OCI-LY7 (cell line): ENCODE measurements at regions not wholly inside any gene's neighbourhood (a gene's known extent, or its start where the extent isn't known, plus 50 kb on each side); places are given as distances from the start of the nearest gene placed in this dataset.

ENCODE experiments used
- BruUV-seq: library from RNA; stranded (reverse); fragments of 400-500 nt; replicated peaks from 2 replicates; lab custom pipeline; 2021; lab: Mats Ljungman, UMichigan
- CTCF ChIA-PET: fragments of 300-600 bp; sonication (Branson Sonifier 250); formaldehyde crosslinking; loops from one replicate; lab custom pipeline; 2022; ENCODE audit warnings: antibody characterized with exemption; ENCODE audit not compliant: unreplicated experiment; lab: Charles Lee
- POLR2A ChIA-PET: fragments of 300-600 bp; sonication (Branson Sonifier 250); formaldehyde crosslinking; loops from one replicate; lab custom pipeline; 2022; ENCODE audit warnings: antibody characterized with exemption; lab: Charles Lee
- DNase-seq: peaks from one replicate; pipeline ENCODE4 v3.0.0-alpha.2; 2015; ENCODE audit warnings: low spot score
- H2AFZ ChIP-seq: fragments of 200-600 bp; sonication (generic), shearing (Covaris generic); 2 replicates; pipeline ENCODE4 v1.6.1; 2014; ENCODE audit warnings: mild to moderate bottlenecking, antibody characterized with exemption, low read length, moderate library complexity
- H3K27ac ChIP-seq: fragments of 200-600 bp; sonication (generic); 2 replicates; pipeline ENCODE4 v1.5.1; 2014; ENCODE audit warnings: mixed run types, low read depth, mild to moderate bottlenecking, moderate library complexity, low read length, inconsistent platforms; ENCODE audit not compliant: poor library complexity, severe bottlenecking
- H3K36me3 ChIP-seq: fragments of 200-600 bp; sonication (generic); 2 replicates; pipeline ENCODE4 v1.6.1; 2014; ENCODE audit warnings: mild to moderate bottlenecking, antibody characterized with exemption, low read length, moderate library complexity, mixed read lengths; ENCODE audit not compliant: insufficient read depth
- H3K4me1 ChIP-seq: fragments of 200-600 bp; sonication (generic); 2 replicates; pipeline ENCODE4 v1.5.1; 2014; ENCODE audit warnings: mild to moderate bottlenecking, low read length; ENCODE audit not compliant: insufficient read depth, poor library complexity, severe bottlenecking
- H3K4me2 ChIP-seq: fragments of 200-600 bp; sonication (generic); 2 replicates; pipeline ENCODE4 v1.6.1; 2014; ENCODE audit warnings: mild to moderate bottlenecking, low read length
- H3K4me3 ChIP-seq: fragments of 200-600 bp; sonication (generic); 2 replicates; pipeline ENCODE4 v1.5.1; 2014; ENCODE audit warnings: mild to moderate bottlenecking, low read depth, low read length; ENCODE audit not compliant: poor library complexity, severe bottlenecking
- H3K79me2 ChIP-seq: fragments of 200-600 bp; sonication (generic); 2 replicates; pipeline ENCODE4 v1.6.1; 2016; ENCODE audit warnings: low read depth, mild to moderate bottlenecking, low read length, moderate library complexity, mixed read lengths; ENCODE audit not compliant: insufficient read depth
- H3K9me2 ChIP-seq: fragments of 200-600 bp; sonication (generic); 2 replicates; pipeline ENCODE4 v1.6.1; 2016; ENCODE audit warnings: mild to moderate bottlenecking, low read length, mixed read lengths; ENCODE audit not compliant: insufficient read depth
- H3K9me3 ChIP-seq: fragments of 200-600 bp; sonication (generic); 2 replicates; pipeline ENCODE4 v1.6.1; 2014; ENCODE audit warnings: mild to moderate bottlenecking, mixed run types, low read length, mixed read lengths
- H4K20me1 ChIP-seq: fragments of 200-600 bp; sonication (generic); 2 replicates; pipeline ENCODE4 v1.6.1; 2014; ENCODE audit warnings: mild to moderate bottlenecking, antibody characterized with exemption, low read length, moderate library complexity, mixed read lengths; ENCODE audit not compliant: insufficient read depth
- EZH2phosphoT487 ChIP-seq: fragments of 200-600 bp; sonication (generic); IDR thresholded peaks from 2 replicates; pipeline ENCODE4 v1.6.1; 2018; ENCODE audit warnings: low read depth, borderline replicate concordance, mild to moderate bottlenecking, mixed run types, antibody characterized with exemption, low read length, moderate library complexity, mixed read lengths
- intact Hi-C: fragments of 100-400 bp; cut with micrococcal nuclease; formaldehyde crosslinking; loops from one replicate; pipeline ENCODE4 v1.10.0; 2022; ENCODE audit not compliant: unreplicated experiment
- TF ChIP-seq, protein P1 (sequence below): fragments of 200-600 bp; sonication (generic); conservative IDR thresholded peaks from 2 replicates; pipeline ENCODE4 v1.5.1; 2014; ENCODE audit warnings: mild to moderate bottlenecking, antibody characterized with exemption, low read length, moderate library complexity, mixed read lengths

DNA sequence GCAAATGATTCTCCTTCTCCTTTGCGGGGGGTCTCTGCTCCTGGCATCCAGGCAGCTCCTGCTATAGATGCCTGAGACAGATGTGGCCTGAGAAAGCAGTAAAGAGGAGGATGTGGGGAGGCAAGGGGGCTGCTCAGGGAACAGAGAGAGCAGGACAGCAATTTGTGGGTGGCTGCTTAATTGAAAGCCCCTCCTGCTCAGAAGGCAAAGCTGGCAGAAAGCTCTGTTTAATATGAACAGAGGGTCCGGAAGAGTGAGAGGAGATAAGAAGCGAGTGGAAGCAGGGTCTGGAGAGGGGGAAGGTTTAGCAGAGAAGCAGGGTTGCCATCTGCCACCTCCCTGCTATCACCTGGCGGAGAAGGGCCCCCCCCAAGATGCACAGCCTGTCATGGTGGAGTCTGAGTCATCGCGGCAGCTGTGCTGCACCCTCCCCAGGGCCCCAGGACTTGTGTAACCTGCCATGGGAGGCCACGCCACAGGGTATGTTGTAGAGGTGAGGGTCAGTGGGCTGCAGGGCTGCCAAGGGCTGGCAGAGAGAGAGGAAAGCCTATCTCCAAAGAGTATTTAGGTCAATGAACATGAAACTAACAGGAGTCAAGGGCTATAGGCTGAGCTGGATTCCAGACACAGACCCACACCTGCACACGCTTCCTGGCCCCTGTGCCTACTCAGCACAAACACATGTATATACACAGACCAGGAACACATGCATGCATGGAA, 1109.8 kb upstream of the AUTS2 start:
- no peaks in the 10 kb centered on the region for H4K20me1 ChIP-seq
- H3K27ac ChIP-seq, result no peak overlapping the region
- H3K4me3 ChIP-seq, result no peak overlapping the region
- H2AFZ ChIP-seq, result no peak overlapping the region
- H3K4me1 ChIP-seq, result no peaks in the 10 kb centered on the region
- ChIA-PET POLR2A (no interaction called here), CTCF (no interaction called here)
- H3K9me3 ChIP-seq, result no peaks in the 10 kb centered on the region
- no peaks in the 10 kb centered on the region for H3K36me3 ChIP-seq
- H3K79me2 ChIP-seq, result no peaks in the 10 kb centered on the region
- no TSS peak for BruUV-seq
- H3K4me2 ChIP-seq, result no peak overlapping the region
- no peaks in the 10 kb centered on the region for H3K9me2 ChIP-seq
- no peak for DNase-seq
- no peak for TF ChIP-seq EZH2phosphoT487
- TF ChIP-seq, protein P1, sequence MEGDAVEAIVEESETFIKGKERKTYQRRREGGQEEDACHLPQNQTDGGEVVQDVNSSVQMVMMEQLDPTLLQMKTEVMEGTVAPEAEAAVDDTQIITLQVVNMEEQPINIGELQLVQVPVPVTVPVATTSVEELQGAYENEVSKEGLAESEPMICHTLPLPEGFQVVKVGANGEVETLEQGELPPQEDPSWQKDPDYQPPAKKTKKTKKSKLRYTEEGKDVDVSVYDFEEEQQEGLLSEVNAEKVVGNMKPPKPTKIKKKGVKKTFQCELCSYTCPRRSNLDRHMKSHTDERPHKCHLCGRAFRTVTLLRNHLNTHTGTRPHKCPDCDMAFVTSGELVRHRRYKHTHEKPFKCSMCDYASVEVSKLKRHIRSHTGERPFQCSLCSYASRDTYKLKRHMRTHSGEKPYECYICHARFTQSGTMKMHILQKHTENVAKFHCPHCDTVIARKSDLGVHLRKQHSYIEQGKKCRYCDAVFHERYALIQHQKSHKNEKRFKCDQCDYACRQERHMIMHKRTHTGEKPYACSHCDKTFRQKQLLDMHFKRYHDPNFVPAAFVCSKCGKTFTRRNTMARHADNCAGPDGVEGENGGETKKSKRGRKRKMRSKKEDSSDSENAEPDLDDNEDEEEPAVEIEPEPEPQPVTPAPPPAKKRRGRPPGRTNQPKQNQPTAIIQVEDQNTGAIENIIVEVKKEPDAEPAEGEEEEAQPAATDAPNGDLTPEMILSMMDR, result no peak
- intact Hi-C loops, result no loop called here

DNA sequence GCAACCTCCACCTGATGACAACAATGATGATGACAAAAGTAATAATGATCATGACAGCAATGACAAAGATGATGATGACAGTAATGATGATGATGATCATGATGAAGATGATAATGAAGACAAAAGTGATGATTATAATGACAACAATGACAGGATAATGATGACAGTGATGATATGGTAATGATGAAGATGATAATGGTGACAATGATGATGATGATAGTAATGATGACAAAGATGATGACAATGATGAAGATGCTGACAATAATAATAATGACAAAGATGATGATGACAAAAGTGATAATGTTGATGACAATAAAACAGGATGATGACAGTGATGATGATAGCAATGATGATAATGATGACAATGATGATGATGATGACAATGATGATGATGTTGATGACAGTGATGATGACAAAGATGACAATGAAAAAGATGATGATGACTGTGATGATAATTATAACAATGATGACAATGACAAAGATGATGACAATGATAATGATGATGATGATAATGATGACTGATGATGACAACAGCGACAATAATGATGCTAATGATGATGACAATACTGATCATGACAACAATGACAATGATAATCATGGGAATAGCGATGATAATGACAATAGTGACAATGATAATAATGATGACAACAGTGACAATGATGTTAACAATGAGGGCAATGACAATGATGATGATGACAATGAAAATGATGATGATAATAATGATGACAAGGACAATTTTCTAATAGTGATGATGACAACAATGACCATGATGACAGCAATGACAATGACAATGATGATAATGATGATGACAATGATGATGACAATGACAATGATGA, 1106.5 kb upstream of the AUTS2 start:
- no peak overlapping the region for H2AFZ ChIP-seq
- no peaks in the 10 kb centered on the region for H3K36me3 ChIP-seq
- H4K20me1 ChIP-seq, result no peaks in the 10 kb centered on the region
- no peaks in the 10 kb centered on the region for H3K9me3 ChIP-seq
- no peaks in the 10 kb centered on the region for H3K9me2 ChIP-seq
- CTCF ChIA-PET, result no interaction called here
- no peaks in the 10 kb centered on the region for H3K79me2 ChIP-seq
- intact Hi-C loops, result no loop called here
- no peak overlapping the region for H3K4me2 ChIP-seq
- no peak for DNase-seq
- H3K4me3 ChIP-seq, result no peak overlapping the region
- H3K4me1 ChIP-seq, result no peaks in the 10 kb centered on the region
- no TSS peak for BruUV-seq
- TF ChIP-seq, protein P1, result no peak
- TF ChIP-seq EZH2phosphoT487, result no peak
- POLR2A ChIA-PET, result interaction anchor here (0.6 kb wide), 1 partner anchor 984 kb away, joined by 3 read pairs; no protein-coding TSS in a partner anchor
- no peak overlapping the region for H3K27ac ChIP-seq
